WTC11 (cell line): ENCODE measurements at regions not wholly inside any gene's neighbourhood (a gene's known extent, or its start where the extent isn't known, plus 50 kb on each side); places are given as distances from the start of the nearest gene placed in this dataset.

ENCODE experiments used
- ATAC-seq: fragments of 200-7000 bp; cut with Tn5 transposase; 2 replicates; pipeline ENCODE4 v1.10.0; 2021; ENCODE audit warnings: mild to moderate bottlenecking, moderate library complexity
- CTCF ChIA-PET: fragments of 300-600 bp; sonication (Branson Sonifier 250); formaldehyde crosslinking; loops from one replicate; lab custom pipeline; 2021; ENCODE audit warnings: antibody characterized with exemption; lab: Charles Lee
- POLR2A ChIA-PET: fragments of 350-600 bp; sonication (Branson Sonifier 250); formaldehyde crosslinking; loops from one replicate; lab custom pipeline; 2021; ENCODE audit warnings: antibody characterized with exemption; lab: Charles Lee
- DNase-seq: peaks from one replicate; pipeline ENCODE4 v3.0.0; 2021; ENCODE audit warnings: low spot score
- H3K27ac Mint-ChIP-seq: 2 replicates; pipeline ENCODE4 v1.8.0; 2021; ENCODE audit warnings: mixed read lengths
- H3K27me3 Mint-ChIP-seq: 2 replicates; pipeline ENCODE4 v1.8.0; 2021; ENCODE audit warnings: low read depth, mild to moderate bottlenecking, moderate library complexity, mixed read lengths
- H3K36me3 Mint-ChIP-seq: 2 replicates; pipeline ENCODE4 v1.8.0; 2021; ENCODE audit warnings: mixed read lengths
- H3K4me1 Mint-ChIP-seq: 2 replicates; pipeline ENCODE4 v1.8.0; 2022; ENCODE audit warnings: mixed read lengths
- H3K4me3 Mint-ChIP-seq: 2 replicates; pipeline ENCODE4 v1.8.0; 2021; ENCODE audit warnings: mild to moderate bottlenecking, moderate library complexity, mixed read lengths
- H3K9me3 Mint-ChIP-seq: 2 replicates; pipeline ENCODE4 v1.8.0; 2021; ENCODE audit warnings: mixed read lengths
- AR ChIP-seq: fragments of 250-450 bp; sonication (Bioruptor Pico); IDR thresholded peaks from 2 replicates; pipeline ENCODE4 v1.9.0; 2021; ENCODE audit warnings: mild to moderate bottlenecking
- ATF6 ChIP-seq: sonication (generic); formaldehyde crosslinking; IDR thresholded peaks from 2 replicates; pipeline ENCODE4 v1.8.1; 2023; ENCODE audit warnings: mild to moderate bottlenecking, missing genetic modification reagents
- EMX1 ChIP-seq: fragments of 250-450 bp; sonication (Bioruptor Pico); IDR thresholded peaks from 2 replicates; pipeline ENCODE4 v1.8.0; 2021; ENCODE audit warnings: mild to moderate bottlenecking
- ETV6 ChIP-seq: sonication (generic); formaldehyde crosslinking; IDR thresholded peaks from 2 replicates; pipeline ENCODE4 v1.8.1; 2022; ENCODE audit warnings: mild to moderate bottlenecking, missing genetic modification reagents
- JAZF1 ChIP-seq: fragments of 250-450 bp; sonication (Bioruptor Pico); IDR thresholded peaks from 2 replicates; pipeline ENCODE4 v1.9.0; 2021; ENCODE audit warnings: moderate library complexity, mild to moderate bottlenecking, inconsistent platforms
- MYBL2 ChIP-seq: sonication (generic); formaldehyde crosslinking; IDR thresholded peaks from 2 replicates; pipeline ENCODE4 v1.8.1; 2023; ENCODE audit warnings: mild to moderate bottlenecking, moderate library complexity, missing genetic modification reagents
- RORB ChIP-seq: fragments of 250-450 bp; sonication (Bioruptor Pico); IDR thresholded peaks from 2 replicates; pipeline ENCODE4 v1.9.0; 2021; ENCODE audit warnings: mild to moderate bottlenecking
- TEAD4 ChIP-seq: sonication (generic); formaldehyde crosslinking; IDR thresholded peaks from 2 replicates; pipeline ENCODE4 v1.8.0; 2022; ENCODE audit warnings: mild to moderate bottlenecking, missing genetic modification reagents
- TP53 ChIP-seq: sonication (generic); formaldehyde crosslinking; IDR thresholded peaks from 2 replicates; pipeline ENCODE4 v1.8.1; 2023; ENCODE audit warnings: mild to moderate bottlenecking, missing genetic modification reagents
- ZNF138 ChIP-seq: sonication (generic); formaldehyde crosslinking; conservative IDR thresholded peaks from 2 replicates; pipeline ENCODE4 v1.8.1; 2022; ENCODE audit warnings: mild to moderate bottlenecking, moderate library complexity, missing genetic modification reagents
- ZNF219 ChIP-seq: sonication (generic); formaldehyde crosslinking; IDR thresholded peaks from 2 replicates; pipeline ENCODE4 v1.8.0; 2023; ENCODE audit warnings: missing genetic modification reagents, mild to moderate bottlenecking, borderline replicate concordance
- ZNF263 ChIP-seq: sonication (generic); formaldehyde crosslinking; IDR thresholded peaks from 2 replicates; pipeline ENCODE4 v1.8.1; 2022; ENCODE audit warnings: low read depth, mild to moderate bottlenecking, moderate library complexity, missing genetic modification reagents
- ZNF512 ChIP-seq: sonication (generic); formaldehyde crosslinking; IDR thresholded peaks from 2 replicates; pipeline ENCODE4 v1.8.1; 2022; ENCODE audit warnings: missing genetic modification reagents, borderline replicate concordance
- ZNF532 ChIP-seq: fragments of 250-450 bp; sonication (Bioruptor Pico); IDR thresholded peaks from 2 replicates; pipeline ENCODE4 v1.9.0; 2021; ENCODE audit warnings: mild to moderate bottlenecking, borderline replicate concordance
- ZSCAN18 ChIP-seq: fragments of 250-450 bp; sonication (Bioruptor Pico); IDR thresholded peaks from 2 replicates; pipeline ENCODE4 v2.1.2; 2022; ENCODE audit warnings: mild to moderate bottlenecking, moderate library complexity
- TF ChIP-seq, protein P1 (sequence below): sonication (generic); formaldehyde crosslinking; IDR thresholded peaks from 2 replicates; pipeline ENCODE4 v1.8.1; 2023; ENCODE audit warnings: mild to moderate bottlenecking, missing genetic modification reagents
- TF ChIP-seq, protein P2 (sequence below): sonication (generic); formaldehyde crosslinking; conservative IDR thresholded peaks from 2 replicates; pipeline ENCODE4 v1.8.1; 2023; ENCODE audit warnings: mild to moderate bottlenecking, low read depth, missing genetic modification reagents, moderate library complexity

DNA sequence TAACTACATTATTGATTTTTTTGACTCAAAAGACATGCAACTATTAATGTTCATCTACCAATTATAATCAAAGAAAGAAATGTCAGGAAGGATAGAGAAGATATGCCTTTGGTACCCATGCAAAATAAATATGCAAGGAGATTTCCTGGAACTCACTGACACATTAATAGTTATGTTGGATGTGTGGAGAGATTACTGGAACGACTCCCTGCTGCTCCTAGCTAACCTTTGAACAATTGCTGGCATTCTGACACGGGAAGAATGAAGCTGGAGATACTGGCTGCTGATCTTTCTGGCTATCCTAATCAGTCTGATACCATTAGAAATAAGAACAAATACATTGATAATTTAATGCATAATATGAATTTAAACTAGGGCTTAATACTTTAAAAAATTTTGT is 507.9 kb upstream of the NRG3 start (continued):
- TF ChIP-seq ZNF512 (CRISPR knock-in tag) (no peak), ZSCAN18 (CRISPR knock-in tag) (no peak), ZNF263 (CRISPR knock-in tag) (no peak), TP53 (CRISPR knock-in tag) (no peak)

- no peak for ATAC-seq
- Mint-ChIP-seq H3K9me3 (no peaks in the 10 kb centered on the region), H3K27ac (no peak overlapping the region), H3K4me1 (no peaks in the 10 kb centered on the region), H3K36me3 (no peaks in the 10 kb centered on the region), H3K4me3 (no peak overlapping the region), H3K27me3 (no peaks in the 10 kb centered on the region)
- POLR2A ChIA-PET: no interaction called here
- DNase-seq: no peak
- CTCF ChIA-PET: no interaction called here
- TF ChIP-seq JAZF1 (no peak), EMX1 (CRISPR knock-in tag) (no peak), MYBL2 (CRISPR knock-in tag) (no peak), ZNF512 (CRISPR knock-in tag) (no peak), AR (no peak), TEAD4 (no peak), ZNF138 (CRISPR knock-in tag) (no peak), ZNF219 (CRISPR knock-in tag) (no peak), ZNF532 (CRISPR knock-in tag) (no peak), ATF6 (CRISPR knock-in tag) (no peak), ETV6 (CRISPR knock-in tag) (no peak), RORB (no peak)
- TF ChIP-seq, protein P1, sequence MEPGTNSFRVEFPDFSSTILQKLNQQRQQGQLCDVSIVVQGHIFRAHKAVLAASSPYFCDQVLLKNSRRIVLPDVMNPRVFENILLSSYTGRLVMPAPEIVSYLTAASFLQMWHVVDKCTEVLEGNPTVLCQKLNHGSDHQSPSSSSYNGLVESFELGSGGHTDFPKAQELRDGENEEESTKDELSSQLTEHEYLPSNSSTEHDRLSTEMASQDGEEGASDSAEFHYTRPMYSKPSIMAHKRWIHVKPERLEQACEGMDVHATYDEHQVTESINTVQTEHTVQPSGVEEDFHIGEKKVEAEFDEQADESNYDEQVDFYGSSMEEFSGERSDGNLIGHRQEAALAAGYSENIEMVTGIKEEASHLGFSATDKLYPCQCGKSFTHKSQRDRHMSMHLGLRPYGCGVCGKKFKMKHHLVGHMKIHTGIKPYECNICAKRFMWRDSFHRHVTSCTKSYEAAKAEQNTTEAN (CRISPR knock-in tag): no peak
- TF ChIP-seq, protein P2, sequence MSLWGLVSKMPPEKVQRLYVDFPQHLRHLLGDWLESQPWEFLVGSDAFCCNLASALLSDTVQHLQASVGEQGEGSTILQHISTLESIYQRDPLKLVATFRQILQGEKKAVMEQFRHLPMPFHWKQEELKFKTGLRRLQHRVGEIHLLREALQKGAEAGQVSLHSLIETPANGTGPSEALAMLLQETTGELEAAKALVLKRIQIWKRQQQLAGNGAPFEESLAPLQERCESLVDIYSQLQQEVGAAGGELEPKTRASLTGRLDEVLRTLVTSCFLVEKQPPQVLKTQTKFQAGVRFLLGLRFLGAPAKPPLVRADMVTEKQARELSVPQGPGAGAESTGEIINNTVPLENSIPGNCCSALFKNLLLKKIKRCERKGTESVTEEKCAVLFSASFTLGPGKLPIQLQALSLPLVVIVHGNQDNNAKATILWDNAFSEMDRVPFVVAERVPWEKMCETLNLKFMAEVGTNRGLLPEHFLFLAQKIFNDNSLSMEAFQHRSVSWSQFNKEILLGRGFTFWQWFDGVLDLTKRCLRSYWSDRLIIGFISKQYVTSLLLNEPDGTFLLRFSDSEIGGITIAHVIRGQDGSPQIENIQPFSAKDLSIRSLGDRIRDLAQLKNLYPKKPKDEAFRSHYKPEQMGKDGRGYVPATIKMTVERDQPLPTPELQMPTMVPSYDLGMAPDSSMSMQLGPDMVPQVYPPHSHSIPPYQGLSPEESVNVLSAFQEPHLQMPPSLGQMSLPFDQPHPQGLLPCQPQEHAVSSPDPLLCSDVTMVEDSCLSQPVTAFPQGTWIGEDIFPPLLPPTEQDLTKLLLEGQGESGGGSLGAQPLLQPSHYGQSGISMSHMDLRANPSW (CRISPR knock-in tag): no peak
Observed at GRCh38 chr10:81386817-81387216, 488.2 kb upstream of the NRG3 start.
